Dedifferentiated amniotic fluid mesenchymal stem cell (primary cell): ENCODE measurements at regions not wholly inside any gene's neighbourhood (a gene's known extent, or its start where the extent isn't known, plus 50 kb on each side); places are given as distances from the start of the nearest gene placed in this dataset.

Source experiments
- DNase-seq: peaks from one replicate; pipeline ENCODE4 v3.0.0-alpha.2; 2016; ENCODE audit errors: extremely low spot score

- DNase-seq = no peak
These were observed 538.8 kb upstream of the ZNF717 start for GRCh38 chr3:76324101-76324500.

- no peak for DNase-seq
These were observed 560.5 kb upstream of the ZNF717 start for GRCh38 chr3:76345878-76346277.

- no peak for DNase-seq
These were observed 561.3 kb upstream of the ZNF717 start for GRCh38 chr3:76346690-76347089.

- DNase-seq = no peak
These were observed 564.5 kb upstream of the ZNF717 start for GRCh38 chr3:76349715-76350480.

- no peak for DNase-seq
These were observed 566.7 kb upstream of the ZNF717 start for GRCh38 chr3:76352051-76352450.

- DNase-seq = no peak
These were observed 567.3 kb upstream of the ZNF717 start for GRCh38 chr3:76352511-76353284.

GRCh38 chr3:76353683-76354082, 568.3 kb upstream of the ZNF717 start:
- no peak for DNase-seq

GRCh38 chr3:76361010-76361409, 575.7 kb upstream of the ZNF717 start:
- DNase-seq = no peak

- DNase-seq = no peak
These were observed 577.3 kb upstream of the ZNF717 start for GRCh38 chr3:76362643-76363042.

- no peak for DNase-seq
These were observed 579.9 kb upstream of the ZNF717 start for GRCh38 chr3:76365275-76365674.

GRCh38 chr3:76367281-76367680, 581.9 kb upstream of the ZNF717 start:
- peak; percentile 16 for DNase-seq

GRCh38 chr3:76369170-76369569, 583.8 kb upstream of the ZNF717 start:
- peak; percentile 22 for DNase-seq

GRCh38 chr3:76370749-76371520, 585.6 kb upstream of the ZNF717 start:
- no peak for DNase-seq

- DNase-seq = no peak
These were observed 587.1 kb upstream of the ZNF717 start for GRCh38 chr3:76372497-76372896.

- no peak for DNase-seq
These were observed 591.7 kb upstream of the ZNF717 start for GRCh38 chr3:76377074-76377473.

GRCh38 chr3:76378789-76379188, 593.4 kb upstream of the ZNF717 start:
- no peak for DNase-seq

- DNase-seq = no peak
These were observed 598.4 kb upstream of the ZNF717 start for GRCh38 chr3:76383781-76384180.

GRCh38 chr3:76387000-76387399, 601.7 kb upstream of the ZNF717 start:
- DNase-seq = no peak

GRCh38 chr3:76400141-76400540, 614.8 kb upstream of the ZNF717 start:
- DNase-seq = no peak

GRCh38 chr3:76402926-76403325, 617.6 kb upstream of the ZNF717 start:
- DNase-seq = no peak

- peak; percentile 37 for DNase-seq
These were observed 618.2 kb upstream of the ZNF717 start for GRCh38 chr3:76403556-76403955.

- DNase-seq = no peak
These were observed 619.8 kb upstream of the ZNF717 start for GRCh38 chr3:76405196-76405595.
